ENCODE measurements at regions not wholly inside any gene's neighbourhood (a gene's known extent, or its start where the extent isn't known, plus 50 kb on each side); places are given as distances from the start of the nearest gene placed in this dataset.
A peak's percentile ranks its signal among the peaks of the same experiment; 100 is the strongest.

GRCh38 chr4:135921081-135921480, 1611.2 kb downstream of the PCDH18 start:
- H4K20me1 ChIP-seq (ENCODE audit: control insufficient read depth, extremely low read depth, insufficient read depth, low read length): no peaks in the 10 kb centered on the region
- no peak overlapping the region for H3K4me3 ChIP-seq (replicated peaks in 1 of 4; ENCODE audit: control extremely low read depth in 1 of 4, insufficient read depth in 1 of 4, low read depth in 3 of 4, low read length in 4 of 4)
- H3K27ac ChIP-seq (ENCODE audit: insufficient read depth, low read length): no peak overlapping the region
- no peaks in the 10 kb centered on the region for H3K9me3 ChIP-seq (ENCODE audit: control insufficient read depth, insufficient read depth, low read depth, low read length)
- no peak overlapping the region for H3K9ac ChIP-seq (ENCODE audit: insufficient read depth, low read length)
- no peak overlapping the region for H2AFZ ChIP-seq (ENCODE audit: low read length)
- TF ChIP-seq EZH2 (IDR thresholded peaks at IDR 0.05; ENCODE audit: low read length, missing control alignments): no peak
- no peak for TF ChIP-seq CTCF (conservative IDR thresholded peaks at IDR 0.05 in 1 of 2, IDR thresholded peaks at IDR 0.05 in 1 of 2; ENCODE audit: low read depth in 1 of 2, low read length in 2 of 2)
- no peaks in the 10 kb centered on the region for H3K4me1 ChIP-seq (ENCODE audit: control insufficient read depth, extremely low read depth, insufficient read depth, low read length)
- DNase-seq (ENCODE audit: low read depth in 2 of 2): no peak
- no peak overlapping the region for H3K4me2 ChIP-seq (ENCODE audit: extremely low read depth, insufficient read depth, low read length)
- no peaks in the 10 kb centered on the region for H3K27me3 ChIP-seq (ENCODE audit: control insufficient read depth, insufficient read depth, low read length)
- H3K36me3 ChIP-seq (ENCODE audit: control insufficient read depth, insufficient read depth, low read length): no peaks in the 10 kb centered on the region
- no peaks in the 10 kb centered on the region for H3K79me2 ChIP-seq (ENCODE audit: control insufficient read depth, insufficient read depth, low read length)

- no peak overlapping the region for H3K4me2 ChIP-seq (ENCODE audit: extremely low read depth, insufficient read depth, low read length)
- H4K20me1 ChIP-seq (ENCODE audit: control insufficient read depth, extremely low read depth, insufficient read depth, low read length): no peaks in the 10 kb centered on the region
- no peaks in the 10 kb centered on the region for H3K4me1 ChIP-seq (ENCODE audit: control insufficient read depth, extremely low read depth, insufficient read depth, low read length)
- TF ChIP-seq EZH2 (IDR thresholded peaks at IDR 0.05; ENCODE audit: low read length, missing control alignments): no peak
- TF ChIP-seq CTCF (conservative IDR thresholded peaks at IDR 0.05 in 1 of 2, IDR thresholded peaks at IDR 0.05 in 1 of 2; ENCODE audit: low read depth in 1 of 2, low read length in 2 of 2): no peak
- H3K27ac ChIP-seq (ENCODE audit: insufficient read depth, low read length): no peak overlapping the region
- H2AFZ ChIP-seq (ENCODE audit: low read length): no peak overlapping the region
- no peaks in the 10 kb centered on the region for H3K27me3 ChIP-seq (ENCODE audit: control insufficient read depth, insufficient read depth, low read length)
- H3K79me2 ChIP-seq (ENCODE audit: control insufficient read depth, insufficient read depth, low read length): no peaks in the 10 kb centered on the region
- H3K9me3 ChIP-seq (ENCODE audit: control insufficient read depth, insufficient read depth, low read depth, low read length): no peaks in the 10 kb centered on the region
- DNase-seq (ENCODE audit: low read depth in 2 of 2): peak; percentile 49 to 70
- H3K4me3 ChIP-seq (replicated peaks in 1 of 4; ENCODE audit: control extremely low read depth in 1 of 4, insufficient read depth in 1 of 4, low read depth in 3 of 4, low read length in 4 of 4): no peak overlapping the region
- H3K36me3 ChIP-seq (ENCODE audit: control insufficient read depth, insufficient read depth, low read length): no peaks in the 10 kb centered on the region
- H3K9ac ChIP-seq (ENCODE audit: insufficient read depth, low read length): no peak overlapping the region
Observed at GRCh38 chr4:135917011-135917410, 1615.3 kb downstream of the PCDH18 start.

- no peak overlapping the region for H3K4me3 ChIP-seq (replicated peaks in 1 of 4; ENCODE audit: control extremely low read depth in 1 of 4, insufficient read depth in 1 of 4, low read depth in 3 of 4, low read length in 4 of 4)
Observed at GRCh38 chr4:135900956-135901355, 1631.3 kb downstream of the PCDH18 start.

More at GRCh38 chr4:135900956-135901355, 1631.3 kb downstream of the PCDH18 start:
- Histone ChIP-seq H3K4me1 (ENCODE audit: control insufficient read depth, extremely low read depth, insufficient read depth, low read length) (no peaks in the 10 kb centered on the region), H3K36me3 (ENCODE audit: control insufficient read depth, insufficient read depth, low read length) (no peaks in the 10 kb centered on the region), H3K4me2 (ENCODE audit: extremely low read depth, insufficient read depth, low read length) (no peak overlapping the region), H4K20me1 (ENCODE audit: control insufficient read depth, extremely low read depth, insufficient read depth, low read length) (no peaks in the 10 kb centered on the region), H3K9ac (ENCODE audit: insufficient read depth, low read length) (no peak overlapping the region), H3K27me3 (ENCODE audit: control insufficient read depth, insufficient read depth, low read length) (no peaks in the 10 kb centered on the region), H3K27ac (ENCODE audit: insufficient read depth, low read length) (no peak overlapping the region), H2AFZ (ENCODE audit: low read length) (no peak overlapping the region), H3K9me3 (ENCODE audit: control insufficient read depth, insufficient read depth, low read depth, low read length) (no peaks in the 10 kb centered on the region), H3K79me2 (ENCODE audit: control insufficient read depth, insufficient read depth, low read length) (no peaks in the 10 kb centered on the region)
- no peak for TF ChIP-seq EZH2 (IDR thresholded peaks at IDR 0.05; ENCODE audit: low read length, missing control alignments)
- TF ChIP-seq CTCF (conservative IDR thresholded peaks at IDR 0.05 in 1 of 2, IDR thresholded peaks at IDR 0.05 in 1 of 2; ENCODE audit: low read depth in 1 of 2, low read length in 2 of 2): no peak
- no peak for DNase-seq (ENCODE audit: low read depth in 2 of 2)

Data from fibroblast of lung (primary cell).